HG03432 (cell line): ENCODE measurements at regions not wholly inside any gene's neighbourhood (a gene's known extent, or its start where the extent isn't known, plus 50 kb on each side); places are given as distances from the start of the nearest gene placed in this dataset.
"Not testable (repeated sequence)": the region's sequence is repeated elsewhere in the genome, so short reads cannot be mapped to it uniquely, and the experiment has no call there.

Experiments
- ATAC-seq: cut with Tn5 transposase; IDR thresholded peaks from one replicate; pipeline ENCODE4 v1.9.1; 2021; ENCODE audit warnings: mild to moderate bottlenecking, moderate library complexity; ENCODE audit not compliant: unreplicated experiment

- ATAC-seq = no peak
These were observed 487.5 kb downstream of the TMEM121 start for GRCh38 chr14:106013879-106014376.

GRCh38 chr14:106017952-106018351, 491.6 kb downstream of the TMEM121 start:
- ATAC-seq = not testable (repeated sequence)

DNA sequence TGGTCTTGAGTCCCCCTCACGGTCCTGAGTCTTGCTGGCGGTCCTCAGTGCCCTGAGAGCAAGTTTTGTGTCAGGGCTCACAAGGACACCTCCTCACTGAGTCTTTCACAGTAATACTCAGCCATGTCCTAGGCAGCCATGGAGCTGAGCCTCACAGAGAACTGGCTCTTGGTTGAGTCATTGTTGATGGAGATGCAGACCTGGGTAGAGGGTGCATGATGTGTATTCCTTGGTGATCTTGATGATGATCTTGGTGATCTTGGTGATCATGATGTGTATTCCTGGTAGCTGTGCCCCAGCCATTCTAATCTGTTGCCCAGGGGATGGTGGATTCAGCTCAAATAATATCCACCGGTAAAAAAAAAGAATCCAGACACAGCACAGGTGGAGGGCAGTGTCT, 495.4 kb downstream of the TMEM121 start:
- ATAC-seq = no peak

DNA sequence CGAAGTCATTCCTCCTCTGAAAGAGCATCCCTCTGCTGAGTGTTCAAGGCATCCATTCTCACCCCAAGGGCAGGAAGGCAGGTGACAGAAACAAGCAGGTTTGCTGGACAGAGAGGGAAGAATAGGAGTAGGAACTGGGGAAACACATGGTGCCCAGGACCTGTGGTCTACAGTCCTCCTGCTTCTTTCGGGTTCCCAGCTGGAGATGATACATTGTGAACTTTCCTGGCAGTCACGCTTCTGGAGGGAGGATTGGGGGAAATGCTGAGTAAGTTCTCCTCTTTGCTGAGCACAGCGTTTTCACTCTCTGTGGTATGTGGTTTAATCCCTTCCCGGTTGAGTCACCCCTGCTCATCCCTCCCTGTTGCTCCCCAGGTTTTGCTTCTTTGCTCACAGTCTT, 496.3 kb downstream of the TMEM121 start:
- ATAC-seq = not testable (repeated sequence)

DNA sequence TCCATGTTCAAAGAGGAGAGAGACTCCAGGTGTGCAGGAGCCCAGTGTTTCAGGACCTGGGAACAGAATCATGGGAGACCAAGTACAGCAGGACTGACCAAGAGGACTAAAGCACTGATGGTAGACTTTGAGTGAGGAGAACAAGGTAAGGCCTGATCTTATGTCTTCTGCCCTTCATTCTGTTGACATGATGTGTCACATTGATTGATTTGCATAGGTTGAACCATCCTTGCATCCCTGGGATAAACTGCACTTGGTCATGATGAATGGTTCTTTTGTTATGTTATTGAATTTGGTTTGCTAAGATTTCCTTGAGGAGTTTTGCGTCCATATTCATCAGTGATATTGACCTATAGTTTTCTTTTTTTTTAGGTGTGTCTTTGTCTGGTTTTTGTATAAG, 497.0 kb downstream of the TMEM121 start:
- no peak for ATAC-seq

GRCh38 chr14:106024983-106025604, 498.7 kb downstream of the TMEM121 start:
- ATAC-seq = no peak

DNA sequence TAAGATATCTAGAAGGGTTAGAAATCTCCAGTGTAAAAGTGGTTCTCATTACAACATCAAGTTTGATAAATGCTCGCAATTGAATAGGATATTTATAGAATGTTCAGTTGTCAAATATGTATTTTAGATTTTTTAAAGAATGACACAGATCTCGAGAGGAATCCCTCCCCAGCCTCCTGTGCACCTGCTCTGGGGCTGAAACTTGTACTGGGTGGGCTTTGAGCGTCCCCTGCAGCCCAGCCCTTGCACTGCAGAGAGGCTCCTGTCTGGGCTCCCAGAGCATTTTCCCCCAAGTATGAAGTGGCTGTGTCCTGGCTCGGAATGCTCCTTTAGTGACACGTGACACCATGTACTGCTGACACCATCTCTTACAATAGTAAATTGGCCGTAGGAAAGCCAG, 499.6 kb downstream of the TMEM121 start:
- no peak for ATAC-seq

- not testable (repeated sequence) for ATAC-seq
These were observed 501.4 kb downstream of the TMEM121 start for GRCh38 chr14:106027759-106028158.

- no peak for ATAC-seq
These were observed 503.6 kb downstream of the TMEM121 start for GRCh38 chr14:106029959-106030358.

GRCh38 chr14:106037380-106037779, 511.0 kb downstream of the TMEM121 start:
- ATAC-seq = no peak

DNA sequence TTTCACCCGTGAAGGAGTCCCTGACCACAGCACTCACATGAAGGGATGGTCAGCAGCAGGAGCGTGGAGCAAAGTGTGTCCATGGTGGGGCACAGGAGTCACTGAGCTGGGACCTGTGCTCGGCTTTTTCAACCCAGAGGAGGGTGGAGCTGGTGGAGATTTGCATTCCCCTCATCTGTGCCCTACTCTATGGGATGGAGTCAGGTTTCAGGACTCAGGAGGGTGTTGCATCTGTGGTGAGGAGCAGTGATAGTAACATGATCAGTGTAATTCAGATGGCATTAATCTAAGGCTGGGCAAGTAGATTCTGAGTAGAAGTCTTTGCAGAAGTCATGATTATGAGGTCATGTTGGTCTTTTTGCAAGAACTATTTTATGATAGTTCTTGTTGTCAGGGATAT, 511.9 kb downstream of the TMEM121 start:
- no peak for ATAC-seq

GRCh38 chr14:106039400-106039799, 513.0 kb downstream of the TMEM121 start:
- ATAC-seq = no peak

DNA sequence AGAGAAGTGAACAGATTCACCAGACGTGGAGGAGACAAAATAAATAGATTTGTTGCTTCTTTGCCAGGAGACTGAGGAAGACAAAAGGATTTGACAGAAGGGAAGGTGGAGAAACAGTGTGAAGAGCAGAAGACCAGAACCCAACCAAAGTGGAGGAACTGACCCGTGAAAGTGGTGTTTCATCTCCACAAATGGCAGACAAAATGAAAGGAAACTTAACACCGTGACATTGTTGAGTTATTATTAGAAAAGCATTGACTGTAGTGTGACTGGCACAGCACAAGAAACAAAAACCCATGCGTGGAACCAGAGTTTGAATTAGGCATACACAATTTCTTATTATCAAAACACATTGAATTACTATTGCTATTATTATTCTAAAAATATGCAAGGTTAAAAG, 518.1 kb downstream of the TMEM121 start:
- no peak for ATAC-seq

DNA sequence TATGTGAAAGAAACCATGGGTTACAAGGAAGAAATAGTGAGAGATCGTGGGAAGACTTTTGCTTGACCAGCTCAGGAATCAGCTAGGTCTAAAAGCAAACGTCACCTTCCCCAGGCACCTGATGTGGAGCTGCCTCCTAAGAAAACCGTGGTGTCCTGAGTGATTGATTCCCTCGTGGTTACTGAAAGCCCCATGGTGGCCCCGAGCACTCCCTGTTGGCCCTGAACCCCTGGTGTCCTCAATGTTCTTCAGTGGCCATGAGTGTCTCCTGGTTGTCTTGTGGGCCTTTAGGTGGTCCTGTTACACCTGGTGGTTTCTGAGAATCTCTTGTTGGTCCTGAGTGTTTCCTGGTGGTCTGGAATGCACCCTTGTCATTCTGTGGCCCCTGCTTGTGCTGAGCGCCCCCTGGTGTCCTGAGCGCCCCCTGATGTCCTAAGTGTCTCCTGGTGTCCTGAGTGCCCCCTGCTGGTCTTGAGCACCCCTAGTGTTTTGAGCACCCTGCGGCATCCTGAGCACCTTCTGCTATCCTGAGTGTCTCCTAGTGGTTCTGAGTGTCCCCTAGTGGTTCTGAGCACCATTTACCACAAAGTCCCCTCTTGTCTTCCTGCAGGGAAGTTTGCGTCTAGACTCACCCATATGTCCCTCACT, 518.7 kb downstream of the TMEM121 start:
- peak; percentile 50 for ATAC-seq

DNA sequence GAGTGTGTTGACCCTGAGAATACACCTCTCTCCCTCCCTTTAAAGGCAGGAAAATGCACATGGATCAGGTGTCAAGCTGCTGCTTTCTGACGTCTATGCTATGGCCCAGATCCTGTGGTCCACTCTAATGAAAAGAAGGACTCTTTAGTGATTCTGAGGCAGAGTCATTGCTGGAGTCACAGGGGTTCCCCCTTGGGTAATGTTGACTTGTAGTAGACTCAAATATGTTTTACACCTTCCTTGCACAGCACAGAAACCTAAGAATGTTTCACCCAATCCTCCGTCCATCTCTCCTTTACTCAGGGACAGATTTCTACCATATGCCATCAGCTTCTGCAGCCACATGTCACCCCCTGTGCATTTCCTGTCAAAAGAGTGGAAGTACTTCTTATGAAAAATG, 525.4 kb downstream of the TMEM121 start:
- ATAC-seq = no peak

DNA sequence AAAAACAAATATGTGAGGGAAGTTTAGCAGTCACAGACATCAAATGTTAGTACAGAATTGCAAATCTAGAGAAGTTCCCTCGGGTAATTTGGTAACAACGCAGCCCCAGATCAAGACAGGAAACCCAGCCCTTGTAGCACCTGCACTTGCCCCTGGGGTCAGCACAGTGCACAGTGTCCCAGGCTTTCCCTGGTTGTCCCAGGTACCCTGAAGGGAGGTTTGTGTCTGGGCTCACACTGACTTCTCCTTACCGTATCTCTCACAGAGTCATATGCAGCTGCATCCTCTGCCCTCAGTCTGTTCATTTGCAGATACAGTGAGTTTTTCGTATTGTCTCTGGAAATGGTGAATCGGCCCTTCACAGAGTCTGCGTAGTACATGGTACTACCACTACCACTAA, 528.9 kb downstream of the TMEM121 start:
- no peak for ATAC-seq

DNA sequence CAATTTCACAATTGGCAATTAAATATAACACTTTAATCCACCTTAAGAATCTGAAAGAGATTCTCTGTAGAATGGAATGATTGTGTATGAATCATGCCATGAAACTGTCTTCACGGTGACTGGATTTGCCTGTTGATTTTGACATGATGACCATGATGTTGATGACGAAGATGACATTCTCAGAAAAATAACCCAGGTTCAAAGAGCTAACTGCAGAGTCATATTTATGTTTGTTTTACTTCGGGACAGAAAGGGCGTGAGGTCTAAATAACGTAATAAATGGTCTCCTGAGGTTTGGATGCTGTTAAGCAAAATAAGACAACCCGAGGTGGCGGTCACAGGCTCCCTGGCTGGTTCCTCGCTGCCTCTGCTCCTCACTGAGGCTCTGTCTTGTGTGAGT, 532.0 kb downstream of the TMEM121 start:
- no peak for ATAC-seq

- no peak for ATAC-seq
These were observed 534.0 kb downstream of the TMEM121 start for GRCh38 chr14:106060276-106060975.

DNA sequence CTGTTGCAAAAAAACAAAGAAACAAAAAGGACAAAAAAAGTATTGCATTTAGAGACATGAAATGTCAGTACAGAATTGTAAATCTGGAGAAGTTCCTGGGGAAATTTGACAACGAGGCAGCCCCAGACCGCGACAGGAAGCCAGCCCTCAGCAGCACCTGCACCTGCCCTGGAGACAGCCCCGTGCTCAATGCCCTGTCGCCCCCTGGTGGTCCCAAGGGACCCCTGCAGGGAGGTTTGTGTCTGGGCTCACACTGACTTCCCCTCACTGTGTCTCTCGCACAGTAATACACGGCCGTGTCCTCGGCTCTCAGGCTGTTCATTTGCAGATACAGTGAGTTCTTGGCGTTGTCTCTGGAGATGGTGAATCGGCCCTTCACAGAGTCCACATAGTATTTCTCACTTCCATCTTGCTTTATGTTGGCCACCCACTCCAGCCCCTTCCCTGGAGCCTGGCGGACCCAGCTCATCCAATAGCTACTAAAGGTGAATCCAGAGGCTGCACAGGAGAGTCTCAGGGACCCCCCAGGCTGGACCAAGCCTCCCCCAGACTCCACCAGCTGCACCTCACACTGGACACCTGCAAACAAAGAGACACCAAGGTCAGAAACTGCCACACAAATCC, 535.6 kb downstream of the TMEM121 start:
- ATAC-seq = not testable (repeated sequence)

DNA sequence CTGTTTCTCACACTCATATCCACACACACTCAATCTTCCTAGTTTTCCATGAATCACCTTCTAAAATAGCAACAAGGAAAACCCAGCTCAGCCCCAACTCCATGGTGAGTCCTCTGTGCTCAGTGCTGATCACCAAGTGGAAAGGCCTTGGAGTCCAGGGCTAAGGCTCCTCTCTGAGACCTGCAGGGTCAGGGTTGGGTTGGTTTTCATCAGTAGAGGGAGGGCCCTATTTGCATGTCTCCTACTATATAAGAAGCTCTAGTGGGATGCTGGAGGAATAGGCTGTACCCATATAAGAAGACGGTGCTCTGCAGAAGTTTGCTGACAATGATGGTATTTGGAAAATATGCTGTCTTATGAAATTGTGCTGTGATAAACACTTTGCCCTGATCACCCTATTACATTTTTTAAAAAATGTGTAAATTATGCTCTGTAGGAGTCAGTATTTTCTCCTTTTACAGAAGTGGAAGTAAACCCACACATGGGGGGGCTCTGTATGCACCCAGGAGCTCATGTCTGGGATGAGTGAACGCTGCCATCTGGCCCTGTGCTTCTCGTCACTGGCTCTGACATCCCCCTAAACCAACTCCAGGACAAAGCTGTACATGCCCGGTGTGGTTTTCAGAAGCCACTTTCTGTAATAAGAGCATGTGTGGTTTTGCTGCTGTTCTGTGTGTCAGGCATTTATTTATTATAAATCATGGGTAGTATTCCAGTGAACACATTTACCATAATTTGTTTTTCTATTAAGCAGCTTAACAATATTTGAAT, 536.3 kb downstream of the TMEM121 start:
- ATAC-seq = no peak

- ATAC-seq = no peak
These were observed 541.6 kb downstream of the TMEM121 start for GRCh38 chr14:106067935-106068334.
